ENCODE measurements at regions not wholly inside any gene's neighbourhood (a gene's known extent, or its start where the extent isn't known, plus 50 kb on each side); places are given as distances from the start of the nearest gene placed in this dataset.

DNA sequence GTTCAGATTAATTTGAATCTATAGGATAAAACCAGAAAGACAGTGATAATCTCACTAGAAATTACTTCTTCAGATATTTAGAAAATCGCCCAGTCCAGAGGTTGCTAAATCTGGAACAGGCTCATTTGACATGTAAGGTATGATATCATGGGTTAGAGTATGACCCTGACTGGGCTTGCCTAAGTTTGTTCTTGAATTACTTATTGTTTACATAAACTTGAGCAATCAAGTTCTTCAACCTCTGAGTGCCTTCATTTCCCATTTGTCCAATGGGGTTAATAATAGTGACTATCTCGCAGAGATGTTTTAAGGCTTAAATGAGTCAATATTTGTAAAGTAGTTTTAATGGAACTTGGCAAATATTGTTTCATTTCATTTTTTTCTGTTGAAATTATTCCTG is 1947.6 kb upstream of the IGFBP7 start:
- TF ChIP-seq POLR2A (IDR thresholded peaks at IDR 0.05) (no peak), EP300 (IDR thresholded peaks at IDR 0.05) (no peak)

Data from upper lobe of left lung (tissue), 4 donors.